ENCODE measurements at regions not wholly inside any gene's neighbourhood (a gene's known extent, or its start where the extent isn't known, plus 50 kb on each side); places are given as distances from the start of the nearest gene placed in this dataset.

DNA sequence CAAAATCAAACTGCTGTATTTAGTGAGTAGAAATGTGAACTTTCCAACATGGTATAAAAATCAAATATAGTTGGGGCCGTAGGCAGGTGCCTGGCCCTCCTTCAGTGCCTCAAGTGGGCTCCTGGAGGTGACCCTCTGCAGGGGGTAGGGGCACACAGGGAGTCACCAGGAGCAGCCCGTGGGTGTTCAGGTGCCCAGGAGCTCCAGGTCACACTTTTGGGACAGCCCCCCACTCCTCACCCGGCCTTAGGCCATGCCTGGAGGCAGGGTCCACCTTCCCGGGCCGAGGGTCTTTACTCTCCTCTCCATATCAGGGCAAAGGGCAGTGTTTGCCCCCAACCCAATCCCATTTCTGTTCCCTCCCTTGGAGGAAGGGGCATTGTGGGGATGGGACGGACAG lies 108.0 kb upstream of the MTAP start:
- Mint-ChIP-seq H3K27ac (ENCODE audit: unreplicated experiment) (no peak overlapping the region), H3K4me3 (ENCODE audit: unreplicated experiment) (no peak overlapping the region), H3K4me1 (ENCODE audit: low read depth, unreplicated experiment) (no peaks in the 10 kb centered on the region), H3K36me3 (ENCODE audit: unreplicated experiment) (peaks cover 10% of the 10 kb centered on the region), H3K27me3 (ENCODE audit: unreplicated experiment) (peaks cover 6% of the 10 kb centered on the region), H3K9me3 (ENCODE audit: unreplicated experiment) (peaks cover 5% of the 10 kb centered on the region)
- TF ChIP-seq, protein P1, sequence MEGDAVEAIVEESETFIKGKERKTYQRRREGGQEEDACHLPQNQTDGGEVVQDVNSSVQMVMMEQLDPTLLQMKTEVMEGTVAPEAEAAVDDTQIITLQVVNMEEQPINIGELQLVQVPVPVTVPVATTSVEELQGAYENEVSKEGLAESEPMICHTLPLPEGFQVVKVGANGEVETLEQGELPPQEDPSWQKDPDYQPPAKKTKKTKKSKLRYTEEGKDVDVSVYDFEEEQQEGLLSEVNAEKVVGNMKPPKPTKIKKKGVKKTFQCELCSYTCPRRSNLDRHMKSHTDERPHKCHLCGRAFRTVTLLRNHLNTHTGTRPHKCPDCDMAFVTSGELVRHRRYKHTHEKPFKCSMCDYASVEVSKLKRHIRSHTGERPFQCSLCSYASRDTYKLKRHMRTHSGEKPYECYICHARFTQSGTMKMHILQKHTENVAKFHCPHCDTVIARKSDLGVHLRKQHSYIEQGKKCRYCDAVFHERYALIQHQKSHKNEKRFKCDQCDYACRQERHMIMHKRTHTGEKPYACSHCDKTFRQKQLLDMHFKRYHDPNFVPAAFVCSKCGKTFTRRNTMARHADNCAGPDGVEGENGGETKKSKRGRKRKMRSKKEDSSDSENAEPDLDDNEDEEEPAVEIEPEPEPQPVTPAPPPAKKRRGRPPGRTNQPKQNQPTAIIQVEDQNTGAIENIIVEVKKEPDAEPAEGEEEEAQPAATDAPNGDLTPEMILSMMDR (IDR thresholded peaks at IDR 0.05; ENCODE audit: partially characterized antibody, unreplicated experiment): no peak
- DNase-seq: no peak

DNA sequence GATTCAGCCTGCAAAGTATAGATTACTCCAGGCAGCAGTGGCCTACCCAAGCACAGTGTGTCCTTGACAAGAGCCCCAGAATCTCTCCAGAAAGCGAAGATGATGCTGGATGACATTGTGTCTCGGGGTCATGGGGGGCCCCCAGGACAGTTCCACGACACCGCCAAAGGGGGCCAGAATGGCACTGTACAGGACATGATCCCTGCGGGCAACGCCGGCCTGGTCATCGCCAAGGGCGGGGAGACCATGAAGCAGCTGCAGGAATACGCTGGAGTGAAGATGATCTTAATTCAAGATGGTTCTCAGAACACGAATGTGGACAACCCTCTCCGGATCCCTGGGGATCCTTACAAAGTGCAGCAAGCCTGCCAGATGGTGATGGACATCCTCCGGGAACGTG lies 107.0 kb upstream of the MTAP start:
- TF ChIP-seq, protein P1 (IDR thresholded peaks at IDR 0.05; ENCODE audit: partially characterized antibody, unreplicated experiment): no peak
- H3K27me3 Mint-ChIP-seq (ENCODE audit: unreplicated experiment): peaks cover 6% of the 10 kb centered on the region
- H3K4me1 Mint-ChIP-seq (ENCODE audit: low read depth, unreplicated experiment): no peaks in the 10 kb centered on the region

DNA sequence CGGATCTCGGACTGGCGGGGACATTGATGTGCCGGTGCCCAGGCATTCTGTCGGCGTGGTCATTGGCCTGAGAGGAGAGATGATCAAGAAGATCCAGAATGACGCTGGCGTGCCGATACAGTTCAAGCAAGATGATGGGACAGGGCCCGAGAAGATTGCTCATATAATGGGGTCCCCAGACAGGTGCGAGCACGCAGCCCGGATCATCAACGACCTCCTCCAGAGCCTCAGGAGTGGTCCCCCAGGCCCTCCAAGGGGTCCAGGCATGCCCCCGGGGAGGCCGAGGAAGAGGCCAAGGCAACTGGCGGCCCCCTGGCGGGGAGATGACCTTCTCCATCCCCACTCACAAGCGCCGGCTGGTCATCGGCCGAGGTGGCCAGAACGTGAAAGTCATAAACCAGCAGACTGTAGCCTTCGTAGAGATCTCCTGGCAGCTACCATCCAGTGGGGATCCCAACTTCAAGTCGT lies 106.5 kb upstream of the MTAP start:
- H3K4me3 Mint-ChIP-seq (ENCODE audit: unreplicated experiment): no peak overlapping the region
- no peak overlapping the region for H3K27ac Mint-ChIP-seq (ENCODE audit: unreplicated experiment)
- no peak for DNase-seq

More for the DNA sequence above, 107.0 kb upstream of the MTAP start:
- H3K9me3 Mint-ChIP-seq (ENCODE audit: unreplicated experiment): peaks cover 5% of the 10 kb centered on the region
- H3K36me3 Mint-ChIP-seq (ENCODE audit: unreplicated experiment): peaks cover 10% of the 10 kb centered on the region
- DNase-seq: no peak
- H3K27ac Mint-ChIP-seq (ENCODE audit: unreplicated experiment): no peak overlapping the region
- no peak overlapping the region for H3K4me3 Mint-ChIP-seq (ENCODE audit: unreplicated experiment)

DNA sequence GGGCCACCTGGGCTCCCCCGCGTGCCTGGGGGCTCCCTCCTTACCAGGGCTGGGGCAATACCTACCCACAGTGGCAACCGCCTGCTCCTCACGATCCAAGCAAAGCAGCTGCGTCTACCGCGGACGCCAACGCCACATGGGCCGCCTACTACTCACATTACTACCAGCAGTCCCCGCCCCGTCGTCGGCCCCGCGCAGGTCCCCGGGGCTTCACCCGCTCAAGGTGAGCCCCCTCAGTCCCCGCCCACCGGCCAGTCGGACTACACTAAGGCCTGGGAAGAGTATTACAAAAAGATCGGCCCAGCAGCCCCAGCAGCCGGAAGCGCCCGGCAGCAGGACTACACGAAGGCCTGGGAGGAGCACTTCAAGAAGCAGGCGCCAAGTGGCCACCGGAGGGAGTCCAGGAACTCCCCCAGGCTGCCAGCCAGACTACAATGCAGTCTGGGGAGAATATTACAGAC lies 106.0 kb upstream of the MTAP start:
- no peak for DNase-seq
- Mint-ChIP-seq H3K4me3 (ENCODE audit: unreplicated experiment) (no peak overlapping the region), H3K4me1 (ENCODE audit: low read depth, unreplicated experiment) (no peaks in the 10 kb centered on the region)

More for the DNA sequence above, 106.5 kb upstream of the MTAP start:
- TF ChIP-seq, protein P1 (IDR thresholded peaks at IDR 0.05; ENCODE audit: partially characterized antibody, unreplicated experiment): no peak
- no peaks in the 10 kb centered on the region for H3K4me1 Mint-ChIP-seq (ENCODE audit: low read depth, unreplicated experiment)
- peaks cover 6% of the 10 kb centered on the region for H3K27me3 Mint-ChIP-seq (ENCODE audit: unreplicated experiment)
- H3K9me3 Mint-ChIP-seq (ENCODE audit: unreplicated experiment): peaks cover 5% of the 10 kb centered on the region
- peaks cover 10% of the 10 kb centered on the region for H3K36me3 Mint-ChIP-seq (ENCODE audit: unreplicated experiment)

DNA sequence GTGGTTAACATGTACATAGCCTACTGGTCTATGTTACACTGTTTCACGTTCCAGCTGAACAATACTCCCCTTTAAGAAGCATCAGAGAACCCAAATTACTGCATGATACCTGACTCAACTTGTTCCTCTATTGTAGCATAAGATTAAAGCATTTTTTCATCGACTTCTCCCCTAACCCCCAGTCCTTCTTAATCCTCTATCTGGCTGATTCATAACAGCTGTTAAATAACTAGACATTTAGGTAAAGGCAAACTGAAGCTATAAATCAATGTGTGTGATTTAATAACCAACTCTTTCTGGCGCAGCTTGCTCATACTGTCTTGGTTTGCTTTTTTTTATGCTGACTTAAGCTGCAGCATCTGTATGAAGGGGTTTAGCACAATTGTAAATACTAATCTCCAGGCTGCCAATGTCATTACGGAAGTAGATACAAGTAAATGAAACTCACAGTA lies 94.2 kb upstream of the MTAP start:
- H3K27ac Mint-ChIP-seq (ENCODE audit: unreplicated experiment): no peak overlapping the region
- no peaks in the 10 kb centered on the region for H3K36me3 Mint-ChIP-seq (ENCODE audit: unreplicated experiment)
- no peaks in the 10 kb centered on the region for H3K9me3 Mint-ChIP-seq (ENCODE audit: unreplicated experiment)
- DNase-seq: no peak
- no peak overlapping the region for H3K4me3 Mint-ChIP-seq (ENCODE audit: unreplicated experiment)
- H3K4me1 Mint-ChIP-seq (ENCODE audit: low read depth, unreplicated experiment): peaks cover 4% of the 10 kb centered on the region
- TF ChIP-seq, protein P1 (IDR thresholded peaks at IDR 0.05; ENCODE audit: partially characterized antibody, unreplicated experiment): no peak
- H3K27me3 Mint-ChIP-seq (ENCODE audit: unreplicated experiment): no peaks in the 10 kb centered on the region

More for the DNA sequence above, 106.0 kb upstream of the MTAP start:
- H3K36me3 Mint-ChIP-seq (ENCODE audit: unreplicated experiment): peaks cover 10% of the 10 kb centered on the region
- H3K27me3 Mint-ChIP-seq (ENCODE audit: unreplicated experiment): peaks cover 6% of the 10 kb centered on the region
- H3K9me3 Mint-ChIP-seq (ENCODE audit: unreplicated experiment): peaks cover 5% of the 10 kb centered on the region
- no peak overlapping the region for H3K27ac Mint-ChIP-seq (ENCODE audit: unreplicated experiment)
- TF ChIP-seq, protein P1 (IDR thresholded peaks at IDR 0.05; ENCODE audit: partially characterized antibody, unreplicated experiment): no peak
